WTC11 (cell line): ENCODE measurements at regions not wholly inside any gene's neighbourhood (a gene's known extent, or its start where the extent isn't known, plus 50 kb on each side); places are given as distances from the start of the nearest gene placed in this dataset.

Experiments
- ATAC-seq: fragments of 200-7000 bp; cut with Tn5 transposase; 2 replicates; pipeline ENCODE4 v1.10.0; 2021; ENCODE audit warnings: mild to moderate bottlenecking, moderate library complexity
- CTCF ChIA-PET: fragments of 300-600 bp; sonication (Branson Sonifier 250); formaldehyde crosslinking; loops from one replicate; lab custom pipeline; 2021; ENCODE audit warnings: antibody characterized with exemption; lab: Charles Lee
- POLR2A ChIA-PET: fragments of 350-600 bp; sonication (Branson Sonifier 250); formaldehyde crosslinking; loops from one replicate; lab custom pipeline; 2021; ENCODE audit warnings: antibody characterized with exemption; lab: Charles Lee
- DNase-seq: peaks from one replicate; pipeline ENCODE4 v3.0.0; 2021; ENCODE audit warnings: low spot score
- H3K27ac Mint-ChIP-seq: 2 replicates; pipeline ENCODE4 v1.8.0; 2021; ENCODE audit warnings: mixed read lengths
- H3K27me3 Mint-ChIP-seq: 2 replicates; pipeline ENCODE4 v1.8.0; 2021; ENCODE audit warnings: low read depth, mild to moderate bottlenecking, moderate library complexity, mixed read lengths
- H3K36me3 Mint-ChIP-seq: 2 replicates; pipeline ENCODE4 v1.8.0; 2021; ENCODE audit warnings: mixed read lengths
- H3K4me1 Mint-ChIP-seq: 2 replicates; pipeline ENCODE4 v1.8.0; 2022; ENCODE audit warnings: mixed read lengths
- H3K4me3 Mint-ChIP-seq: 2 replicates; pipeline ENCODE4 v1.8.0; 2021; ENCODE audit warnings: mild to moderate bottlenecking, moderate library complexity, mixed read lengths
- H3K9me3 Mint-ChIP-seq: 2 replicates; pipeline ENCODE4 v1.8.0; 2021; ENCODE audit warnings: mixed read lengths
- CBFB ChIP-seq: sonication (generic); formaldehyde crosslinking; IDR thresholded peaks from 2 replicates; pipeline ENCODE4 v1.8.1; 2022; ENCODE audit warnings: mild to moderate bottlenecking, low read depth, missing genetic modification reagents
- CREB1 ChIP-seq: sonication (generic); formaldehyde crosslinking; IDR thresholded peaks from 2 replicates; pipeline ENCODE4 v1.8.0; 2023; ENCODE audit warnings: mild to moderate bottlenecking, missing genetic modification reagents
- E2F4 ChIP-seq: sonication (generic); formaldehyde crosslinking; IDR thresholded peaks from 2 replicates; pipeline ENCODE4 v1.8.1; 2022; ENCODE audit warnings: low read depth, mild to moderate bottlenecking, moderate library complexity, missing genetic modification reagents, borderline replicate concordance
- ETV6 ChIP-seq: sonication (generic); formaldehyde crosslinking; IDR thresholded peaks from 2 replicates; pipeline ENCODE4 v1.8.1; 2022; ENCODE audit warnings: mild to moderate bottlenecking, missing genetic modification reagents
- FOXJ3 ChIP-seq: sonication (generic); formaldehyde crosslinking; IDR thresholded peaks from 2 replicates; pipeline ENCODE4 v1.9.0; 2021; ENCODE audit warnings: missing genetic modification reagents, mild to moderate bottlenecking, borderline replicate concordance
- GABPB1 ChIP-seq: sonication (generic); formaldehyde crosslinking; IDR thresholded peaks from 2 replicates; pipeline ENCODE4 v1.8.1; 2023; ENCODE audit warnings: mild to moderate bottlenecking, missing genetic modification reagents
- JAZF1 ChIP-seq: fragments of 250-450 bp; sonication (Bioruptor Pico); IDR thresholded peaks from 2 replicates; pipeline ENCODE4 v1.9.0; 2021; ENCODE audit warnings: moderate library complexity, mild to moderate bottlenecking, inconsistent platforms
- MXD4 ChIP-seq: fragments of 250-450 bp; sonication (Bioruptor Pico); IDR thresholded peaks from 2 replicates; pipeline ENCODE4 v1.8.0; 2021; ENCODE audit warnings: mild to moderate bottlenecking, moderate library complexity, borderline replicate concordance
- MYBL2 ChIP-seq: sonication (generic); formaldehyde crosslinking; IDR thresholded peaks from 2 replicates; pipeline ENCODE4 v1.8.1; 2023; ENCODE audit warnings: mild to moderate bottlenecking, moderate library complexity, missing genetic modification reagents
- RORB ChIP-seq: fragments of 250-450 bp; sonication (Bioruptor Pico); IDR thresholded peaks from 2 replicates; pipeline ENCODE4 v1.9.0; 2021; ENCODE audit warnings: mild to moderate bottlenecking
- SMAD4 ChIP-seq: sonication (generic); formaldehyde crosslinking; IDR thresholded peaks from 2 replicates; pipeline ENCODE4 v1.8.0; 2022; ENCODE audit warnings: mild to moderate bottlenecking, missing genetic modification reagents
- STAT6 ChIP-seq: sonication (generic); formaldehyde crosslinking; conservative IDR thresholded peaks from 2 replicates; pipeline ENCODE4 v1.8.1; 2023; ENCODE audit warnings: mild to moderate bottlenecking, low read depth, missing genetic modification reagents, moderate library complexity
- TEAD4 ChIP-seq: sonication (generic); formaldehyde crosslinking; IDR thresholded peaks from 2 replicates; pipeline ENCODE4 v1.8.0; 2022; ENCODE audit warnings: mild to moderate bottlenecking, missing genetic modification reagents
- ZNF121 ChIP-seq: sonication (generic); formaldehyde crosslinking; IDR thresholded peaks from 2 replicates; pipeline ENCODE4 v1.8.0; 2023; ENCODE audit warnings: missing genetic modification reagents
- ZNF219 ChIP-seq: sonication (generic); formaldehyde crosslinking; IDR thresholded peaks from 2 replicates; pipeline ENCODE4 v1.8.0; 2023; ENCODE audit warnings: missing genetic modification reagents, mild to moderate bottlenecking, borderline replicate concordance
- ZNF232 ChIP-seq: sonication (generic); formaldehyde crosslinking; IDR thresholded peaks from 2 replicates; pipeline ENCODE4 v1.8.0; 2022; ENCODE audit warnings: mild to moderate bottlenecking, missing genetic modification reagents
- ZNF317 ChIP-seq: sonication (generic); formaldehyde crosslinking; IDR thresholded peaks from 2 replicates; pipeline ENCODE4 v1.8.1; 2023; ENCODE audit warnings: low read depth, mild to moderate bottlenecking, moderate library complexity, missing genetic modification reagents, borderline replicate concordance
- ZNF396 ChIP-seq: fragments of 250-450 bp; sonication (Bioruptor Pico); IDR thresholded peaks from 2 replicates; pipeline ENCODE4 v1.8.0; 2021; ENCODE audit warnings: mild to moderate bottlenecking, moderate library complexity, borderline replicate concordance
- ZNF423 ChIP-seq: fragments of 250-450 bp; sonication (Bioruptor Pico); IDR thresholded peaks from 2 replicates; pipeline ENCODE4 v2.1.2; 2022; ENCODE audit warnings: mild to moderate bottlenecking, moderate library complexity
- TF ChIP-seq, protein P1 (sequence below): fragments of 250-450 bp; sonication (Bioruptor Pico); IDR thresholded peaks from 2 replicates; pipeline ENCODE4 v2.1.2; 2022; ENCODE audit warnings: mild to moderate bottlenecking, moderate library complexity
- TF ChIP-seq, protein P2 (sequence below): sonication (generic); formaldehyde crosslinking; IDR thresholded peaks from 2 replicates; pipeline ENCODE4 v1.8.0; 2022; ENCODE audit warnings: mild to moderate bottlenecking, missing genetic modification reagents

DNA sequence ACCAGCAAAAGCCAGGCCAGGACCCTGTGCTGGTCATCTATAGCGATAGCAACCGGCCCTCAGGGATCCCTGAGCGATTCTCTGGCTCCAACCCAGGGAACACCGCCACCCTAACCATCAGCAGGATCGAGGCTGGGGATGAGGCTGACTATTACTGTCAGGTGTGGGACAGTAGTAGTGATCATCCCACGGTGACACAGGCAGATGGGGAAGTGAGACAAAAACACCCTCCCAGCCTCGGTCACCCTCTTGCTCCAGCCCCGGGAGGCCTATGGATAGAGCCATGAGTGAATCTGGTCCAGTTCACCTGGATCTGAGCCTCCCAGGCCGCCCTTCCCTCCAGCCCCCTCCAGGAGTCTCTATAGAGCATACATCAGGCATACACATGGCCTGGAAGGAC lies 115.2 kb upstream of the IGLL5 start (continued):
- TF ChIP-seq RORB (CRISPR knock-in tag) = no peak
- TF ChIP-seq SMAD4 = no peak
- TF ChIP-seq, protein P1, sequence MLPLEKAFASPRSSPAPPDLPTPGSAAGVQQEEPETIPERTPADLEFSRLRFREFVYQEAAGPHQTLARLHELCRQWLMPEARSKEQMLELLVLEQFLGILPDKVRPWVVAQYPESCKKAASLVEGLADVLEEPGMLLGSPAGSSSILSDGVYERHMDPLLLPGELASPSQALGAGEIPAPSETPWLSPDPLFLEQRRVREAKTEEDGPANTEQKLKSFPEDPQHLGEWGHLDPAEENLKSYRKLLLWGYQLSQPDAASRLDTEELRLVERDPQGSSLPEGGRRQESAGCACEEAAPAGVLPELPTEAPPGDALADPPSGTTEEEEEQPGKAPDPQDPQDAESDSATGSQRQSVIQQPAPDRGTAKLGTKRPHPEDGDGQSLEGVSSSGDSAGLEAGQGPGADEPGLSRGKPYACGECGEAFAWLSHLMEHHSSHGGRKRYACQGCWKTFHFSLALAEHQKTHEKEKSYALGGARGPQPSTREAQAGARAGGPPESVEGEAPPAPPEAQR (CRISPR knock-in tag) = no peak
- TF ChIP-seq GABPB1 = no peak
- no peak for TF ChIP-seq CREB1 (CRISPR knock-in tag)
- TF ChIP-seq E2F4 (CRISPR knock-in tag) = no peak
- no peak for TF ChIP-seq ZNF423
- TF ChIP-seq MYBL2 (CRISPR knock-in tag) = no peak
- no peak for TF ChIP-seq ZNF317 (CRISPR knock-in tag)
- no peak for TF ChIP-seq ETV6 (CRISPR knock-in tag)
- TF ChIP-seq ZNF232 (CRISPR knock-in tag) = no peak
- TF ChIP-seq ZNF219 (CRISPR knock-in tag) = no peak

- Mint-ChIP-seq H3K4me1 (no peaks in the 10 kb centered on the region), H3K4me3 (no peak overlapping the region), H3K27ac (no peak overlapping the region), H3K36me3 (no peaks in the 10 kb centered on the region), H3K9me3 (no peaks in the 10 kb centered on the region), H3K27me3 (peaks cover 99% of the 10 kb centered on the region)
- CTCF ChIA-PET = interaction anchor here (2.3 to 5.7 kb wide), 4 partner anchors 14 to 183 kb away, joined by 9 to 125 read pairs (median 63); no protein-coding TSS in a partner anchor
- POLR2A ChIA-PET = no interaction called here
- ATAC-seq (no peak), DNase-seq (no peak)
- TF ChIP-seq STAT6 (no peak), CBFB (CRISPR knock-in tag) (no peak), JAZF1 (CRISPR knock-in tag) (no peak), FOXJ3 (no peak), TEAD4 (CRISPR knock-in tag) (no peak), ZNF396 (no peak), ZNF121 (CRISPR knock-in tag) (no peak)
Measured at GRCh38 chr22:22772883-22773282, 114.7 kb upstream of the IGLL5 start.

- Mint-ChIP-seq H3K27me3 (peaks cover 98% of the 10 kb centered on the region), H3K27ac (no peak overlapping the region), H3K4me1 (no peaks in the 10 kb centered on the region), H3K4me3 (no peak overlapping the region), H3K36me3 (no peaks in the 10 kb centered on the region), H3K9me3 (no peaks in the 10 kb centered on the region)
- no peak for TF ChIP-seq E2F4 (CRISPR knock-in tag)
- no peak for TF ChIP-seq MXD4 (CRISPR knock-in tag)
- TF ChIP-seq, protein P2, sequence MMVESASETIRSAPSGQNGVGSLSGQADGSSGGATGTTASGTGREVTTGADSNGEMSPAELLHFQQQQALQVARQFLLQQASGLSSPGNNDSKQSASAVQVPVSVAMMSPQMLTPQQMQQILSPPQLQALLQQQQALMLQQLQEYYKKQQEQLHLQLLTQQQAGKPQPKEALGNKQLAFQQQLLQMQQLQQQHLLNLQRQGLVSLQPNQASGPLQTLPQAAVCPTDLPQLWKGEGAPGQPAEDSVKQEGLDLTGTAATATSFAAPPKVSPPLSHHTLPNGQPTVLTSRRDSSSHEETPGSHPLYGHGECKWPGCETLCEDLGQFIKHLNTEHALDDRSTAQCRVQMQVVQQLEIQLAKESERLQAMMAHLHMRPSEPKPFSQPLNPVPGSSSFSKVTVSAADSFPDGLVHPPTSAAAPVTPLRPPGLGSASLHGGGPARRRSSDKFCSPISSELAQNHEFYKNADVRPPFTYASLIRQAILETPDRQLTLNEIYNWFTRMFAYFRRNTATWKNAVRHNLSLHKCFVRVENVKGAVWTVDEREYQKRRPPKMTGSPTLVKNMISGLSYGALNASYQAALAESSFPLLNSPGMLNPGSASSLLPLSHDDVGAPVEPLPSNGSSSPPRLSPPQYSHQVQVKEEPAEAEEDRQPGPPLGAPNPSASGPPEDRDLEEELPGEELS (CRISPR knock-in tag) = no peak
- no peak for ATAC-seq
- ChIA-PET POLR2A (no interaction called here), CTCF (interaction anchor here (1.3 to 5.4 kb wide), 2 partner anchors 13 to 53 kb away, joined by 4 to 125 read pairs; no protein-coding TSS in a partner anchor)
- DNase-seq = no peak
Measured at GRCh38 chr22:22773427-22773826, 114.2 kb upstream of the IGLL5 start.
